Endothelial cell of umbilical vein (primary cell): ENCODE measurements at regions not wholly inside any gene's neighbourhood (a gene's known extent, or its start where the extent isn't known, plus 50 kb on each side); places are given as distances from the start of the nearest gene placed in this dataset.

Experiments used
- POLR2A ChIP-seq: IDR thresholded peaks from 2 replicates; pipeline ENCODE4 v1.6.1; 2012; ENCODE audit warnings: low read depth, mild to moderate bottlenecking, control low read depth, low read length
- TF ChIP-seq, protein P1 (sequence below), 2 donors: IDR thresholded peaks; 1 replicate in 1 of 2; 2 replicates in 1 of 2; pipeline ENCODE4 v1.5.1; 2011; ENCODE audit warnings: low read length in 2 of 2, mild to moderate bottlenecking in 2 of 2, moderate library complexity in 2 of 2, control low read depth in 1 of 2, inconsistent platforms in 1 of 2, low read depth in 1 of 2; ENCODE audit not compliant: insufficient read depth in 1 of 2; ENCODE audit errors: extremely low read depth in 1 of 2

DNA sequence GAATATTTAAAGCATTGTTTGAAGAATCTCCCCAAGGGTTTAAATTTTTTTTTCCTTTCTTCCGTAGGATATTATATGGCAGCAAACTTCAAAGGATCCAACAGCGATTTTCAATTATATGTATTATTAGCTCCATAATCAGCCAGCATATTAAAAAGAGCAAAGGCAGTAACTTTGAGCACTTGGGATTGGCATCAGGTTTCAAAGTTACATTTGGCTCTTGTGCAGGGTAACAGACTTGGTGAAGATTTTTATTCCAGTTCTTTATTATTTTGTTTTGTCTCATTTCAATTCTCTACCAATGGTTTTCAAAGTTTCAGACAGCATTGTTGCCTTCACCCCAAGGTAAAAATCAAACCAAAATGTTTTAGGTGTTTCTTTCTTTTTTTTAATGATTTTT is 116.7 kb upstream of the ZNF366 start:
- TF ChIP-seq, protein P1, sequence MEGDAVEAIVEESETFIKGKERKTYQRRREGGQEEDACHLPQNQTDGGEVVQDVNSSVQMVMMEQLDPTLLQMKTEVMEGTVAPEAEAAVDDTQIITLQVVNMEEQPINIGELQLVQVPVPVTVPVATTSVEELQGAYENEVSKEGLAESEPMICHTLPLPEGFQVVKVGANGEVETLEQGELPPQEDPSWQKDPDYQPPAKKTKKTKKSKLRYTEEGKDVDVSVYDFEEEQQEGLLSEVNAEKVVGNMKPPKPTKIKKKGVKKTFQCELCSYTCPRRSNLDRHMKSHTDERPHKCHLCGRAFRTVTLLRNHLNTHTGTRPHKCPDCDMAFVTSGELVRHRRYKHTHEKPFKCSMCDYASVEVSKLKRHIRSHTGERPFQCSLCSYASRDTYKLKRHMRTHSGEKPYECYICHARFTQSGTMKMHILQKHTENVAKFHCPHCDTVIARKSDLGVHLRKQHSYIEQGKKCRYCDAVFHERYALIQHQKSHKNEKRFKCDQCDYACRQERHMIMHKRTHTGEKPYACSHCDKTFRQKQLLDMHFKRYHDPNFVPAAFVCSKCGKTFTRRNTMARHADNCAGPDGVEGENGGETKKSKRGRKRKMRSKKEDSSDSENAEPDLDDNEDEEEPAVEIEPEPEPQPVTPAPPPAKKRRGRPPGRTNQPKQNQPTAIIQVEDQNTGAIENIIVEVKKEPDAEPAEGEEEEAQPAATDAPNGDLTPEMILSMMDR (IDR thresholded peaks at IDR 0.05; ENCODE audit: extremely low read depth in 1 of 2, insufficient read depth in 1 of 2, low read depth in 1 of 2, low read length in 2 of 2) = no peak
- no peak for TF ChIP-seq POLR2A
